IMR-90 (cell line): ENCODE measurements at regions not wholly inside any gene's neighbourhood (a gene's known extent, or its start where the extent isn't known, plus 50 kb on each side); places are given as distances from the start of the nearest gene placed in this dataset.

Source experiments
- ATAC-seq: fragments of 200-7000 bp; cut with Tn5 transposase; 2 replicates; pipeline ENCODE4 v1.9.1; 2020; ENCODE audit warnings: low read depth, mild to moderate bottlenecking, moderate library complexity
- BruUV-seq: library from RNA; stranded (reverse); fragments of 400-500 nt; replicated peaks from 2 replicates; lab custom pipeline; 2021; lab: Mats Ljungman, UMichigan
- CTCF ChIA-PET: fragments of 300-600 bp; formaldehyde crosslinking; extraction: SDS; loops from one replicate; lab custom pipeline; 2021; ENCODE audit warnings: antibody characterized with exemption; lab: Yijun Ruan, JAX
- POLR2A ChIA-PET: fragments of 300-600 bp; sonication (Branson Sonifier 250); formaldehyde crosslinking; loops from one replicate; lab custom pipeline; 2022; ENCODE audit warnings: antibody characterized with exemption; ENCODE audit not compliant: unreplicated experiment; lab: Charles Lee
- DNase-seq: peaks from one replicate; pipeline ENCODE4 v3.0.0; 2013
- H2AFZ ChIP-seq: replicated peaks from 2 replicates; pipeline ENCODE3; 2013; ENCODE audit warnings: low read length, mild to moderate bottlenecking; ENCODE audit not compliant: poor library complexity
- H2AK5ac ChIP-seq: 2 replicates; pipeline ENCODE4 v1.6.1; 2013; ENCODE audit warnings: low read depth, low read length, inconsistent platforms
- H2AK9ac ChIP-seq: replicated peaks from 2 replicates; pipeline ENCODE3; 2013; ENCODE audit warnings: mild to moderate bottlenecking, low read depth, low read length, moderate library complexity; ENCODE audit not compliant: poor library complexity
- H2BK120ac ChIP-seq: 2 replicates; pipeline ENCODE4 v1.6.1; 2013; ENCODE audit warnings: low read depth, low read length, inconsistent platforms
- H2BK15ac ChIP-seq: 3 replicates; pipeline ENCODE4 v1.6.1; 2013; ENCODE audit warnings: low read depth, low read length, inconsistent platforms
- H2BK20ac ChIP-seq: 2 replicates; pipeline ENCODE4 v1.6.1; 2013; ENCODE audit warnings: low read depth, mild to moderate bottlenecking, inconsistent platforms, low read length, moderate library complexity
- H2BK5ac ChIP-seq: 2 replicates; pipeline ENCODE4 v1.6.1; 2013; ENCODE audit warnings: mild to moderate bottlenecking, low read depth, low read length, inconsistent platforms; ENCODE audit not compliant: poor library complexity, severe bottlenecking
- H3K14ac ChIP-seq: replicated peaks from 2 replicates; pipeline ENCODE4 v1.6.1; 2013; ENCODE audit warnings: low read depth, low read length, inconsistent platforms
- H3K18ac ChIP-seq: 2 replicates; pipeline ENCODE4 v1.6.1; 2013; ENCODE audit warnings: low read depth, low read length, control low read depth
- H3K23ac ChIP-seq: 2 replicates; pipeline ENCODE4 v1.6.1; 2013; ENCODE audit warnings: low read depth, low read length, inconsistent platforms
- H3K27ac ChIP-seq: 2 replicates; pipeline ENCODE4 v1.5.1; 2013; ENCODE audit warnings: mild to moderate bottlenecking, control low read depth, low read length; ENCODE audit not compliant: insufficient read depth
- H3K27me3 ChIP-seq: 2 replicates; pipeline ENCODE4 v1.6.1; 2013; ENCODE audit warnings: low read length; ENCODE audit not compliant: control insufficient read depth, insufficient read depth
- H3K36me3 ChIP-seq: 2 replicates; pipeline ENCODE4 v1.6.1; 2013; ENCODE audit warnings: low read length, mixed read lengths; ENCODE audit not compliant: control insufficient read depth, insufficient read depth
- H3K4ac ChIP-seq: 2 replicates; pipeline ENCODE4 v1.6.1; 2013; ENCODE audit warnings: low read depth, low read length, inconsistent platforms
- H3K4me1 ChIP-seq: 2 replicates; pipeline ENCODE4 v1.6.1; 2013; ENCODE audit warnings: low read length, mixed read lengths; ENCODE audit not compliant: control insufficient read depth, insufficient read depth
- H3K4me2 ChIP-seq: 2 replicates; pipeline ENCODE4 v1.6.1; 2013; ENCODE audit warnings: low read depth, mild to moderate bottlenecking, control low read depth, low read length, moderate library complexity
- H3K4me3 ChIP-seq: 2 replicates; pipeline ENCODE4 v1.5.1; 2013; ENCODE audit warnings: low read depth, mild to moderate bottlenecking, control low read depth, low read length, moderate library complexity; ENCODE audit not compliant: insufficient read depth
- H3K56ac ChIP-seq: 2 replicates; pipeline ENCODE4 v1.6.1; 2013; ENCODE audit warnings: low read length, inconsistent platforms; ENCODE audit not compliant: insufficient read depth; ENCODE audit errors: extremely low read depth
- H3K79me1 ChIP-seq, 2 experiments: 2 replicates each; pipeline ENCODE4 v1.6.1; 2013; ENCODE audit warnings: low read length in 2 of 2, inconsistent platforms in 1 of 2, low read depth in 1 of 2
- H3K9ac ChIP-seq: 2 replicates; pipeline ENCODE4 v1.6.1; 2013; ENCODE audit warnings: low read depth, low read length, control low read depth
- H3K9me1 ChIP-seq: 2 replicates; pipeline ENCODE4 v1.6.1; 2013; ENCODE audit warnings: low read length, inconsistent platforms; ENCODE audit not compliant: insufficient read depth
- H3K9me3 ChIP-seq: 2 replicates; pipeline ENCODE4 v1.6.1; 2013; ENCODE audit warnings: low read length; ENCODE audit not compliant: control insufficient read depth, insufficient read depth
- H4K20me1 ChIP-seq: 2 replicates; pipeline ENCODE4 v1.6.1; 2013; ENCODE audit warnings: low read length, inconsistent platforms; ENCODE audit not compliant: insufficient read depth
- H4K5ac ChIP-seq: 2 replicates; pipeline ENCODE4 v1.6.1; 2013; ENCODE audit warnings: mild to moderate bottlenecking, low read depth, low read length, control low read depth
- H4K8ac ChIP-seq, 2 experiments: 2 replicates each; pipeline ENCODE4 v1.6.1; 2013; ENCODE audit warnings: low read depth in 2 of 2, low read length in 2 of 2, control low read depth in 1 of 2, inconsistent platforms in 1 of 2
- H4K91ac ChIP-seq: 2 replicates; pipeline ENCODE4 v1.6.1; 2013; ENCODE audit warnings: low read depth, low read length, inconsistent platforms; ENCODE audit not compliant: insufficient read depth
- BHLHE40 ChIP-seq: fragments of 150-350 bp; IDR thresholded peaks from 2 replicates; pipeline ENCODE4 v1.6.1; 2016; ENCODE audit warnings: mild to moderate bottlenecking, low read depth, low read length
- CEBPB ChIP-seq: IDR thresholded peaks from 2 replicates; pipeline ENCODE4 v1.6.1; 2012; ENCODE audit warnings: low read depth, low read length, improper control_type of control experiment
- CHD1 ChIP-seq: IDR thresholded peaks from 2 replicates; pipeline ENCODE4 v1.6.1; 2012; ENCODE audit warnings: low read depth, low read length, improper control_type of control experiment
- ELK1 ChIP-seq: fragments of 150-350 bp; IDR thresholded peaks from 2 replicates; pipeline ENCODE4 v1.6.1; 2016; ENCODE audit warnings: low read depth, mild to moderate bottlenecking, low read length, moderate library complexity, borderline replicate concordance
- FOS ChIP-seq: fragments of 150-350 bp; IDR thresholded peaks from 2 replicates; pipeline ENCODE4 v1.6.1; 2016; ENCODE audit warnings: low read depth, low read length
- MAFK ChIP-seq: IDR thresholded peaks from 2 replicates; pipeline ENCODE4 v1.6.1; 2012; ENCODE audit warnings: low read depth, low read length, improper control_type of control experiment
- MAZ ChIP-seq: IDR thresholded peaks from 2 replicates; pipeline ENCODE4 v1.6.1; 2012; ENCODE audit warnings: low read depth, mild to moderate bottlenecking, low read length, improper control_type of control experiment, moderate library complexity, borderline replicate concordance
- MXI1 ChIP-seq: IDR thresholded peaks from 2 replicates; pipeline ENCODE4 v1.6.1; 2012; ENCODE audit warnings: low read depth, mild to moderate bottlenecking, low read length, moderate library complexity, borderline replicate concordance
- NFE2L2 ChIP-seq: fragments of 150-350 bp; IDR thresholded peaks from 2 replicates; pipeline ENCODE4 v1.6.1; 2016; ENCODE audit warnings: low read depth, mild to moderate bottlenecking, low read length
- POLR2A ChIP-seq: IDR thresholded peaks from 2 replicates; pipeline ENCODE4 v1.6.1; 2012; ENCODE audit warnings: mild to moderate bottlenecking, low read depth, low read length
- RAD21 ChIP-seq: IDR thresholded peaks from 2 replicates; pipeline ENCODE4 v1.6.1; 2012; ENCODE audit warnings: low read length, improper control_type of control experiment
- RCOR1 ChIP-seq: IDR thresholded peaks from 2 replicates; pipeline ENCODE4 v1.6.1; 2012; ENCODE audit warnings: mild to moderate bottlenecking, low read length, improper control_type of control experiment; ENCODE audit not compliant: insufficient replicate concordance
- RFX5 ChIP-seq: IDR thresholded peaks from 2 replicates; pipeline ENCODE4 v1.8.0; 2012; ENCODE audit warnings: low read depth, mild to moderate bottlenecking, low read length, moderate library complexity
- SMC3 ChIP-seq: fragments of 150-350 bp; IDR thresholded peaks from 2 replicates; pipeline ENCODE4 v1.6.1; 2016; ENCODE audit warnings: low read depth, mild to moderate bottlenecking, antibody characterized with exemption, low read length, moderate library complexity
- USF2 ChIP-seq: fragments of 150-350 bp; IDR thresholded peaks from 2 replicates; pipeline ENCODE4 v1.6.1; 2017; ENCODE audit warnings: mild to moderate bottlenecking, antibody characterized with exemption, low read length, low read depth
- WGBS, 2 experiments: methylation state at CpG; one replicate each; pipeline versions ENCODE4 v1.1.5 to v1.1.7; 2013; ENCODE audit warnings: missing lambda C conversion rate in 2 of 2; ENCODE audit not compliant: insufficient read length in 1 of 2; ENCODE audit errors: extremely low coverage in 2 of 2; 5-methylcytosine and 5-hydroxymethylcytosine counted together
- dilution Hi-C: fragments of 300-500 bp; cut with HindIII; formaldehyde crosslinking; loops from one replicate; pipeline ENCODE4 v1.14.3; 2018; ENCODE audit warnings: low sequenced_read_pairs; ENCODE audit not compliant: unreplicated experiment
- in situ Hi-C: fragments of 300-500 bp; cut with MboI; formaldehyde crosslinking; loops from 3 replicates; pipeline ENCODE4 v1.14.3; 2019; ENCODE audit warnings: low sequenced_read_pairs, inconsistent platforms, mixed read lengths
- intact Hi-C: fragments of 100-400 bp; cut with micrococcal nuclease; formaldehyde crosslinking; loops from 2 replicates; pipeline ENCODE4 v1.10.0; 2022
- TF ChIP-seq, protein P1 (sequence below): conservative IDR thresholded peaks from 2 replicates; pipeline ENCODE4 v1.5.1; 2012; ENCODE audit warnings: mild to moderate bottlenecking, low read depth, low read length, improper control_type of control experiment

DNA sequence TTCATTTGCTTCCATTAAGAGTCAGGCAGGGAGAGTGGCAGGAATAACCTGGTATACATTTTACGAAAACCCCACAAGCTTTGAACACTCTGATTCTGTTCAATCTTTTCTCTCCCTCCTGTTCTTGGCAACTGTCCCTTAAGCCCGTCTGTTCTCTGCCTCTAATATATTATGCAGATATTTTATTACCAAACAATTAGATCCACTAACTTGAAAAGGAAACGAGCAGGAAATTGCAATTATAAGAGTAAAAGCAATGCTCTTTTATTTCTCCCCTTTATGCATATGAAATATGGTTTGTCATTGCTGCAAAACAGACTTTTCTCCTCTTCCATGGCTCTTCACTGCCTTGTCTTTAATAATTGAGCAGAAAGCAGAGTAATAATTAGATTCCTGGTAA is 149.1 kb upstream of the CELF4 start:
- WGBS, 2 experiments = no CpG with 5 or more reads among the region's 3 CpGs

More for the DNA sequence above, 149.1 kb upstream of the CELF4 start:
- Histone ChIP-seq H3K14ac (no peak overlapping the region), H2AK9ac (no peak overlapping the region), H3K9me1 (no peaks in the 10 kb centered on the region), H4K20me1 (no peaks in the 10 kb centered on the region), H2BK120ac (no peak overlapping the region), H3K23ac (no peak overlapping the region), H3K18ac (no peak overlapping the region), H4K5ac (no peak overlapping the region), H3K79me1 (no peaks in the 10 kb centered on the region), H2BK5ac (no peak overlapping the region), H2BK15ac (no peak overlapping the region), H4K8ac (no peak overlapping the region), H3K4me2 (no peak overlapping the region), H3K56ac (no peak overlapping the region), H3K4ac (no peak overlapping the region), H2AFZ (no peak overlapping the region), H3K36me3 (no peaks in the 10 kb centered on the region), H3K4me3 (no peak overlapping the region), H3K9me3 (peaks cover 22% of the 10 kb centered on the region), H3K27me3 (no peaks in the 10 kb centered on the region), H4K91ac (no peak overlapping the region), H2AK5ac (no peak overlapping the region), H3K4me1 (no peaks in the 10 kb centered on the region), H2BK20ac (no peak overlapping the region), H3K9ac (no peak overlapping the region), H3K27ac (no peak overlapping the region)
- in situ Hi-C loops (no loop called here), intact Hi-C loops (no loop called here), dilution Hi-C loops (no loop called here)
- BruUV-seq = no TSS peak
- ATAC-seq (no peak), DNase-seq (no peak)
- TF ChIP-seq RFX5 (no peak), RCOR1 (no peak), ELK1 (no peak), SMC3 (no peak), CHD1 (no peak), USF2 (no peak), CEBPB (no peak), NFE2L2 (no peak), MAFK (no peak), MAZ (no peak), FOS (no peak), MXI1 (no peak), POLR2A (no peak), RAD21 (no peak), BHLHE40 (no peak)
- TF ChIP-seq, protein P1, sequence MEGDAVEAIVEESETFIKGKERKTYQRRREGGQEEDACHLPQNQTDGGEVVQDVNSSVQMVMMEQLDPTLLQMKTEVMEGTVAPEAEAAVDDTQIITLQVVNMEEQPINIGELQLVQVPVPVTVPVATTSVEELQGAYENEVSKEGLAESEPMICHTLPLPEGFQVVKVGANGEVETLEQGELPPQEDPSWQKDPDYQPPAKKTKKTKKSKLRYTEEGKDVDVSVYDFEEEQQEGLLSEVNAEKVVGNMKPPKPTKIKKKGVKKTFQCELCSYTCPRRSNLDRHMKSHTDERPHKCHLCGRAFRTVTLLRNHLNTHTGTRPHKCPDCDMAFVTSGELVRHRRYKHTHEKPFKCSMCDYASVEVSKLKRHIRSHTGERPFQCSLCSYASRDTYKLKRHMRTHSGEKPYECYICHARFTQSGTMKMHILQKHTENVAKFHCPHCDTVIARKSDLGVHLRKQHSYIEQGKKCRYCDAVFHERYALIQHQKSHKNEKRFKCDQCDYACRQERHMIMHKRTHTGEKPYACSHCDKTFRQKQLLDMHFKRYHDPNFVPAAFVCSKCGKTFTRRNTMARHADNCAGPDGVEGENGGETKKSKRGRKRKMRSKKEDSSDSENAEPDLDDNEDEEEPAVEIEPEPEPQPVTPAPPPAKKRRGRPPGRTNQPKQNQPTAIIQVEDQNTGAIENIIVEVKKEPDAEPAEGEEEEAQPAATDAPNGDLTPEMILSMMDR = no peak
- POLR2A ChIA-PET = no interaction called here
- CTCF ChIA-PET = interaction anchor here (1.0 kb wide), 1 partner anchor 70 kb away, joined by 3 read pairs; no protein-coding TSS in a partner anchor
